Dermis blood vessel endothelial cell (primary cell): ENCODE measurements at regions not wholly inside any gene's neighbourhood (a gene's known extent, or its start where the extent isn't known, plus 50 kb on each side); places are given as distances from the start of the nearest gene placed in this dataset.
"Not testable (repeated sequence)": the region's sequence is repeated elsewhere in the genome, so short reads cannot be mapped to it uniquely, and the experiment has no call there.

Experiments
- DNase-seq: peaks from one replicate; pipeline ENCODE4 v3.0.0; 2010

DNA sequence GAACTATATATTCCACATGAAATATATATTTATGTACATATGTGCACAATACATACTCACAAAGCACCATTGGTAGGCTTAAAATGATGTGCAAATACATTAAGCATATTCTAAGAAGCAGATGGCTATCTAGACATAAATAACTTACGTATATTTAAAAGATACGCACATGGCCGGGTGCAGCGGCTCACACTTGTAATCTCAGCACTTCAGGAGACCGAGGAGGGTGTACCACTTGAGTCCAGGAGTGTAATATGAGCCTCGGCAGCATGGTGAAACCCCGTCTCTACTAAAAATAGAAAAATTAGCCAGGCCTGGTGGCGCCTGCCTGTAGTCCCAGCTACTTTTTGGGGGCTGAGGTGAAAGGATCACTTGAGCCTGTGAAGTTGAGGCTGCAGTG, 189.9 kb downstream of the ANKRD36 start:
- DNase-seq: not testable (repeated sequence)

GRCh38 chr2:97301771-97302170, 188.8 kb downstream of the ANKRD36 start:
- not testable (repeated sequence) for DNase-seq
